WERI-Rb-1 (cell line): ENCODE measurements at regions not wholly inside any gene's neighbourhood (a gene's known extent, or its start where the extent isn't known, plus 50 kb on each side); places are given as distances from the start of the nearest gene placed in this dataset.
"Not testable (repeated sequence)": the region's sequence is repeated elsewhere in the genome, so short reads cannot be mapped to it uniquely, and the experiment has no call there.

ENCODE experiments used
- DNase-seq: peaks from one replicate; pipeline ENCODE4 v3.0.0-alpha.2; 2020
- H3K27ac ChIP-seq: fragments of 250-450 bp; sonication (Bioruptor Pico); 2 replicates; pipeline ENCODE4 v1.5.1; 2020; ENCODE audit warnings: mild to moderate bottlenecking, moderate library complexity
- H3K27me3 ChIP-seq: fragments of 250-450 bp; sonication (Bioruptor Pico); 2 replicates; pipeline ENCODE4 v1.5.1; 2021; ENCODE audit warnings: mild to moderate bottlenecking, low read depth, moderate library complexity; ENCODE audit not compliant: insufficient read depth, severe bottlenecking
- H3K36me3 ChIP-seq: fragments of 250-450 bp; sonication (Bioruptor Pico); 2 replicates; pipeline ENCODE4 v1.5.1; 2020; ENCODE audit warnings: mild to moderate bottlenecking, moderate library complexity
- H3K4me3 ChIP-seq: 2 replicates; pipeline ENCODE4 v1.5.1; 2011; ENCODE audit warnings: low read depth, mild to moderate bottlenecking, control low read depth, low read length
- H3K9me3 ChIP-seq: fragments of 250-450 bp; sonication (Bioruptor Pico); 2 replicates; pipeline ENCODE4 v1.5.1; 2021; ENCODE audit warnings: mild to moderate bottlenecking, moderate library complexity; ENCODE audit not compliant: severe bottlenecking
- TF ChIP-seq, protein P1 (sequence below): IDR thresholded peaks from 2 replicates; pipeline ENCODE4 v1.5.1; 2011; ENCODE audit warnings: low read depth, mild to moderate bottlenecking, control low read depth, inconsistent platforms, low read length

DNA sequence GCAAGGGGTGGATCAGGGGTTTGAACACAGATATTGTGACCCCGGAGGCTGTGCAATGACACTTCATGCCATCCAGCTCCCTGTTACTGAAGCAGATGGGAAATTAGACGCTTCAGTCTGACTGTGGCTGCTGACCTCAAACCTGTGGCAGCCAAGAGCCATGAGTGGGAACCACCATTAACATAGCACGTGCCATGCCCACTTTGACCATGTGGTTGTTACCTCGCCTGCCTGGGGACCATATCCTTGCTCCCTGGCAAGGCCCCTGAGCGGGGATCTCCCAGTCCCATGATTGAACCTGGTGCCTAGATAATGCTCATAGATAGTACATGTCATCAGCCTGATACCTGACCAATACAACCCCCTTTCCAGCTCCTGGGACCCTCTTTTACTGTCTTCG is 68.9 kb downstream of the CYP26B1 start:
- Histone ChIP-seq H3K27me3 (no peaks in the 10 kb centered on the region), H3K27ac (no peak overlapping the region), H3K9me3 (peaks cover 9% of the 10 kb centered on the region), H3K36me3 (no peaks in the 10 kb centered on the region), H3K4me3 (no peak overlapping the region)
- no peak for DNase-seq
- TF ChIP-seq, protein P1, sequence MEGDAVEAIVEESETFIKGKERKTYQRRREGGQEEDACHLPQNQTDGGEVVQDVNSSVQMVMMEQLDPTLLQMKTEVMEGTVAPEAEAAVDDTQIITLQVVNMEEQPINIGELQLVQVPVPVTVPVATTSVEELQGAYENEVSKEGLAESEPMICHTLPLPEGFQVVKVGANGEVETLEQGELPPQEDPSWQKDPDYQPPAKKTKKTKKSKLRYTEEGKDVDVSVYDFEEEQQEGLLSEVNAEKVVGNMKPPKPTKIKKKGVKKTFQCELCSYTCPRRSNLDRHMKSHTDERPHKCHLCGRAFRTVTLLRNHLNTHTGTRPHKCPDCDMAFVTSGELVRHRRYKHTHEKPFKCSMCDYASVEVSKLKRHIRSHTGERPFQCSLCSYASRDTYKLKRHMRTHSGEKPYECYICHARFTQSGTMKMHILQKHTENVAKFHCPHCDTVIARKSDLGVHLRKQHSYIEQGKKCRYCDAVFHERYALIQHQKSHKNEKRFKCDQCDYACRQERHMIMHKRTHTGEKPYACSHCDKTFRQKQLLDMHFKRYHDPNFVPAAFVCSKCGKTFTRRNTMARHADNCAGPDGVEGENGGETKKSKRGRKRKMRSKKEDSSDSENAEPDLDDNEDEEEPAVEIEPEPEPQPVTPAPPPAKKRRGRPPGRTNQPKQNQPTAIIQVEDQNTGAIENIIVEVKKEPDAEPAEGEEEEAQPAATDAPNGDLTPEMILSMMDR: no peak

- Histone ChIP-seq H3K36me3 (no peaks in the 10 kb centered on the region), H3K4me3 (no peak overlapping the region), H3K27me3 (no peaks in the 10 kb centered on the region), H3K9me3 (peaks cover 18% of the 10 kb centered on the region), H3K27ac (no peak overlapping the region)
- DNase-seq: no peak
- TF ChIP-seq, protein P1: no peak
Observed at GRCh38 chr2:72077702-72078169, 69.9 kb downstream of the CYP26B1 start.

DNA sequence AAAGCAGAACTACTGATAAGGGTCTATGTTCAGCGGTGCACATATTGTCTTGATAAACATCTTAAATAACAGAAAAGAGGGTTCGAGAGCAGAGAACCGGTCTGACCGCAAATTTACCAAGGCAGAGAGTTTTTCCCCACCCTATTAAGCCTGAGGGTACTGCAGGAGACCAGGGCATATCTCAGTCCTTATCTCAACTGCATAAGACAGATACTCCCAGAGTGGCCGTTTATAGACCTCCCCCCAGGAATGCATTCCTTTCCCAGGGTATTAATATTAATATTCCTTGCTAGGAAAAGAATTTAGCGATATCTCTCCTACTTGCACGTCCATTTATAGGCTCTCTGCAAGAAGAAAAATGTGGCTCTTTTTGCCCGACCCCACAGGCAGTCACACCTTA is 74.3 kb downstream of the CYP26B1 start:
- peaks cover 21% of the 10 kb centered on the region for H3K9me3 ChIP-seq
- H3K36me3 ChIP-seq, H3K4me3 ChIP-seq, DNase-seq, H3K27ac ChIP-seq, H3K27me3 ChIP-seq: not testable (repeated sequence)

GRCh38 chr2:72064197-72064596 is 83.5 kb downstream of the CYP26B1 start:
- not testable (repeated sequence) for H3K27me3 ChIP-seq, H3K36me3 ChIP-seq, H3K27ac ChIP-seq, DNase-seq, H3K9me3 ChIP-seq, H3K4me3 ChIP-seq

DNA sequence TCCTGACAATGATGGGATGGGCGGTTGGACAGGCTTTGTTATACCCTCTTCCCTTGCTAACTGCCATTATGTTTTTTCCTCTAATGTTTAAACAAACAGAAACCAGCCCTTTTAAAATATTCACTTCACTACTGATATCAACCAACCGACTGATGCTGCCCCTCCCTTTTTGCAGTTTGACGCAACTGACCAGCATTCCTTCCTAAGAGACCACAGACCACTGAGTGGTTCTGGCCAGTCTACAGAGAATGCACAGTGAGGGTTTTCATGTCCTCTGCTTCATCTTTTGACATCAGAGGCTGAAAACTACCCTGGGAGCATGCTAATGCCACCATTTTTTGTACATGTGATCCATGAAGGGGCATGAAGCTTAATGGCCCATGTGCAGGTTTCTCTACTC is 85.3 kb downstream of the CYP26B1 start:
- Histone ChIP-seq H3K36me3 (no peaks in the 10 kb centered on the region), H3K27ac (no peak overlapping the region), H3K27me3 (no peaks in the 10 kb centered on the region), H3K4me3 (no peak overlapping the region), H3K9me3 (no peaks in the 10 kb centered on the region)
- DNase-seq: no peak
- TF ChIP-seq, protein P1: no peak

DNA sequence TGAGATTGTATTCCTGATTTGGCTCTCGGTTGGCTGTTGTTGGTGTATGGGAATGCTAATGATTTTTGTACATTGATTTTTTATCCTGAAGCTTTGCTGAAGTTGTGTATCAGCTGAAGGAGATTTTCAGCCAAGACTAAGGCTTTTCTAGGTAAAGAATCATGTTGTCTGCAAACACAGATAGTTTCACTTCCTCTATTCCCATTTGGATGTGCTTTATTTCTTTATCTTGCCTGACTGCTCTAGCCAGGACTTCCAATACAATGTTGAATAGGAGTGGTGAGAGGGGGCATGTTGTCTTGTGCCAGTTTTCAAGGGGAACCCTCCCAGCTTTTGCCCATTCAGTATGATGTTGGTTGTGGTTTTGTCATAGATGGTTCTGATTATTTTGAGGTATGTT is 90.4 kb downstream of the CYP26B1 start:
- H3K36me3 ChIP-seq: no peaks in the 10 kb centered on the region
- no peak for DNase-seq
- H3K27me3 ChIP-seq: no peaks in the 10 kb centered on the region

GRCh38 chr2:72051971-72052505 is 95.6 kb downstream of the CYP26B1 start:
- no peaks in the 10 kb centered on the region for H3K36me3 ChIP-seq
- TF ChIP-seq, protein P1: no peak
- no peak overlapping the region for H3K4me3 ChIP-seq
- H3K27me3 ChIP-seq: no peaks in the 10 kb centered on the region
- no peak for DNase-seq
- H3K9me3 ChIP-seq: peaks cover 2% of the 10 kb centered on the region
- no peak overlapping the region for H3K27ac ChIP-seq

More for the DNA sequence above, 90.4 kb downstream of the CYP26B1 start:
- Histone ChIP-seq H3K27ac (no peak overlapping the region), H3K9me3 (peaks cover 2% of the 10 kb centered on the region), H3K4me3 (no peak overlapping the region)
- TF ChIP-seq, protein P1: no peak
